ENCODE measurements at regions not wholly inside any gene's neighbourhood (a gene's known extent, or its start where the extent isn't known, plus 50 kb on each side); places are given as distances from the start of the nearest gene placed in this dataset.

DNA sequence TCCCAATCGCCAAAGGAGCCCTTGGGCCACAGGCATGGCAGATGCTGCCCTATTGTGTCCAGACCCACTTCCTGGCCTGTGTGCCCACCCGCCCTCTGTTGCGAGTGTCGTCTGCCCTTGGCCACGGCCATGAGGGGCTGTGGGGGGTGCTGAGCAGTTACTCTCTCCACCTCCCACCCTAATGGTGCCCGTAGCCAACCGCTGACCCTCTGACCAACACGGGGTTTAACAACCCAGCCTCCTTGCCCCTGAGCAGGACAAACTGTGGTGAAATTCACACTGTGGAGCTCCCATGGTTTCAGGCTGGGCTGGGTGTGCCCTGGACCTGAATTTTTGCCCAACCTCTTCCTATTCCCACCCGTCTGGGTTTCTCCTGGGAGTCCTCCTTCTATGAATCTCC is 145.7 kb upstream of the HDAC4 start:
- Histone ChIP-seq H3K9me3 (replicated peaks; ENCODE audit: control insufficient read depth, insufficient read depth, low read length) (no peaks in the 10 kb centered on the region), H3K4me3 (replicated peaks in 1 of 3; ENCODE audit: insufficient read depth in 1 of 3, low read depth in 1 of 3, low read length in 3 of 3) (no peak overlapping the region), H2AFZ (ENCODE audit: low read depth, low read length) (no peak overlapping the region), H3K36me3 (ENCODE audit: control insufficient read depth in 2 of 2, extremely low read depth in 1 of 2, insufficient read depth in 2 of 2, low read length in 2 of 2) (no peaks in the 10 kb centered on the region), H4K20me1 (replicated peaks; ENCODE audit: control insufficient read depth, extremely low read depth, insufficient read depth, low read length) (no peaks in the 10 kb centered on the region), H3K9me1 (replicated peaks; ENCODE audit: control insufficient read depth, extremely low read depth, insufficient read depth, low read length) (no peaks in the 10 kb centered on the region), H3K79me2 (ENCODE audit: control insufficient read depth, insufficient read depth, low read length) (no peaks in the 10 kb centered on the region), H3K27me3 (ENCODE audit: control insufficient read depth in 2 of 2, insufficient read depth in 2 of 2, low read length in 2 of 2) (no peaks in the 10 kb centered on the region), H3K9ac (replicated peaks; ENCODE audit: extremely low read depth, insufficient read depth, low read length) (no peak overlapping the region), H3K27ac (ENCODE audit: insufficient read depth, low read depth, low read length) (no peak overlapping the region), H3K4me2 (ENCODE audit: insufficient read depth, low read length) (no peak overlapping the region), H3K4me1 (ENCODE audit: control insufficient read depth, extremely low read depth, insufficient read depth, low read length) (no peaks in the 10 kb centered on the region)
- no TSS peak for BruUV-seq (replicated peaks)
- no peak for DNase-seq (ENCODE audit: low read depth, low spot score)
- intact Hi-C loops (cut with micrococcal nuclease) (no loop called here), dilution Hi-C loops (cut with MboI; ENCODE audit: extremely low pct_ligation_motif_present, low sequenced_read_pairs) (no loop called here)
- CTCF ChIA-PET: no interaction called here
- POLR2A ChIA-PET: no interaction called here
- FAIRE-seq: no peak
- TF ChIP-seq MYC (IDR thresholded peaks at IDR 0.05; ENCODE audit: low read depth, low read length): no peak
- no peak for TF ChIP-seq POLR2AphosphoS5 (IDR thresholded peaks at IDR 0.05; ENCODE audit: insufficient read depth, low read depth, low read length)
- no peak for TF ChIP-seq EZH2 (IDR thresholded peaks at IDR 0.05; ENCODE audit: borderline replicate concordance, low read depth, low read length, severe bottlenecking)
- no peak for TF ChIP-seq GATA2 (IDR thresholded peaks at IDR 0.05; ENCODE audit: insufficient read depth, insufficient read length, low read depth, low read length)
- no peak for TF ChIP-seq FOS (IDR thresholded peaks at IDR 0.05; ENCODE audit: borderline replicate concordance, insufficient read depth, low read length)

DNA sequence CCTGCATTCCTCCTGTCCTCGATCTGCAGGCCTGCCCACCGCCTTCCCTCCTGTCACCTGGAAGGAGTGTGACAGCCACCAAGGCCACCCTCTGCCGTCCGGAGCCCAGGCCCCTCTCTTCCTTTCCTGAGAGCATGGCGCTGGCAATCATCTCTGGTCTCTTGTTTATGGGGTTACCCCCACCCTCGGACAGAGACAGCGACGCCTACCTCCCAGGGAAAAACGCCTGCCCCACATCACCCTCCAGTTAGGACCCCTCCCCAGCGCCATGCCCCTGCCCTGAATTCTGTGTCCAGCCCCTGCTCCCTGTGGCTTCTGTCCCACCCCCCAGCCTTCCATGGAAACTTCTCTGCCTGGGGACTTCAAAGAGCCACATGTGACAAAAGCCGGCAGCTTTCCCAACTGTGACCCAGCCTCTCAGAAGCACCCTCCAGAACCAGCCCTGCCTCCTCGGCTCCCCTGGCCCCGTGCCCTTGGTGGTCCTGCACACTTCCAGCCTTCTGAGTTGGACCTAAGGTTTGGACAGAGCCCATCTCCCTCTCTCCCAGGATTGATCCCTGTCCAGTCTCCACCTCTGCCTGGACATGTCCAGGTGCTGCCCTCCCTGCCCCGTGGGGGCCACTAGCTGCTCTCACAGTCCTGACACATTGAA is 145.0 kb upstream of the HDAC4 start:
- Histone ChIP-seq H3K27ac (ENCODE audit: insufficient read depth, low read depth, low read length) (no peak overlapping the region), H3K27me3 (ENCODE audit: control insufficient read depth in 2 of 2, insufficient read depth in 2 of 2, low read length in 2 of 2) (no peaks in the 10 kb centered on the region), H4K20me1 (replicated peaks; ENCODE audit: control insufficient read depth, extremely low read depth, insufficient read depth, low read length) (no peaks in the 10 kb centered on the region), H3K4me3 (replicated peaks in 1 of 3; ENCODE audit: insufficient read depth in 1 of 3, low read depth in 1 of 3, low read length in 3 of 3) (no peak overlapping the region), H3K9ac (replicated peaks; ENCODE audit: extremely low read depth, insufficient read depth, low read length) (no peak overlapping the region), H3K79me2 (ENCODE audit: control insufficient read depth, insufficient read depth, low read length) (no peaks in the 10 kb centered on the region), H3K36me3 (ENCODE audit: control insufficient read depth in 2 of 2, extremely low read depth in 1 of 2, insufficient read depth in 2 of 2, low read length in 2 of 2) (no peaks in the 10 kb centered on the region), H2AFZ (ENCODE audit: low read depth, low read length) (no peak overlapping the region), H3K9me1 (replicated peaks; ENCODE audit: control insufficient read depth, extremely low read depth, insufficient read depth, low read length) (no peaks in the 10 kb centered on the region), H3K4me1 (ENCODE audit: control insufficient read depth, extremely low read depth, insufficient read depth, low read length) (no peaks in the 10 kb centered on the region), H3K4me2 (ENCODE audit: insufficient read depth, low read length) (no peak overlapping the region), H3K9me3 (replicated peaks; ENCODE audit: control insufficient read depth, insufficient read depth, low read length) (no peaks in the 10 kb centered on the region)
- dilution Hi-C loops (cut with MboI; ENCODE audit: extremely low pct_ligation_motif_present, low sequenced_read_pairs) (no loop called here), intact Hi-C loops (cut with micrococcal nuclease) (no loop called here)
- ChIA-PET POLR2A (no interaction called here), CTCF (no interaction called here)
- no peak for DNase-seq (ENCODE audit: low read depth, low spot score)
- TF ChIP-seq JUN (IDR thresholded peaks at IDR 0.05; ENCODE audit: borderline replicate concordance, insufficient read depth, insufficient read length, low read depth) (no peak), GATA2 (IDR thresholded peaks at IDR 0.05; ENCODE audit: insufficient read depth, insufficient read length, low read depth, low read length) (no peak), FOS (IDR thresholded peaks at IDR 0.05; ENCODE audit: borderline replicate concordance, insufficient read depth, low read length) (no peak), MYC (IDR thresholded peaks at IDR 0.05; ENCODE audit: low read depth, low read length) (no peak), POLR2AphosphoS5 (IDR thresholded peaks at IDR 0.05; ENCODE audit: insufficient read depth, low read depth, low read length) (no peak), POLR2A (IDR thresholded peaks at IDR 0.05; ENCODE audit: low read depth, low read length) (no peak), EZH2 (IDR thresholded peaks at IDR 0.05; ENCODE audit: borderline replicate concordance, low read depth, low read length, severe bottlenecking) (no peak)
- TF ChIP-seq, protein P1, sequence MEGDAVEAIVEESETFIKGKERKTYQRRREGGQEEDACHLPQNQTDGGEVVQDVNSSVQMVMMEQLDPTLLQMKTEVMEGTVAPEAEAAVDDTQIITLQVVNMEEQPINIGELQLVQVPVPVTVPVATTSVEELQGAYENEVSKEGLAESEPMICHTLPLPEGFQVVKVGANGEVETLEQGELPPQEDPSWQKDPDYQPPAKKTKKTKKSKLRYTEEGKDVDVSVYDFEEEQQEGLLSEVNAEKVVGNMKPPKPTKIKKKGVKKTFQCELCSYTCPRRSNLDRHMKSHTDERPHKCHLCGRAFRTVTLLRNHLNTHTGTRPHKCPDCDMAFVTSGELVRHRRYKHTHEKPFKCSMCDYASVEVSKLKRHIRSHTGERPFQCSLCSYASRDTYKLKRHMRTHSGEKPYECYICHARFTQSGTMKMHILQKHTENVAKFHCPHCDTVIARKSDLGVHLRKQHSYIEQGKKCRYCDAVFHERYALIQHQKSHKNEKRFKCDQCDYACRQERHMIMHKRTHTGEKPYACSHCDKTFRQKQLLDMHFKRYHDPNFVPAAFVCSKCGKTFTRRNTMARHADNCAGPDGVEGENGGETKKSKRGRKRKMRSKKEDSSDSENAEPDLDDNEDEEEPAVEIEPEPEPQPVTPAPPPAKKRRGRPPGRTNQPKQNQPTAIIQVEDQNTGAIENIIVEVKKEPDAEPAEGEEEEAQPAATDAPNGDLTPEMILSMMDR (IDR thresholded peaks at IDR 0.05; ENCODE audit: extremely low read depth in 1 of 2, insufficient read depth in 1 of 2, low read depth in 1 of 2, low read length in 2 of 2): no peak
- TF ChIP-seq, protein P2, sequence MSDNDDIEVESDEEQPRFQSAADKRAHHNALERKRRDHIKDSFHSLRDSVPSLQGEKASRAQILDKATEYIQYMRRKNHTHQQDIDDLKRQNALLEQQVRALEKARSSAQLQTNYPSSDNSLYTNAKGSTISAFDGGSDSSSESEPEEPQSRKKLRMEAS (IDR thresholded peaks at IDR 0.05; ENCODE audit: insufficient read depth, insufficient read length): no peak
- no TSS peak for BruUV-seq (replicated peaks)
- FAIRE-seq: no peak
